ENCODE measurements at regions not wholly inside any gene's neighbourhood (a gene's known extent, or its start where the extent isn't known, plus 50 kb on each side); places are given as distances from the start of the nearest gene placed in this dataset.

- Histone ChIP-seq H3K36me3 (replicated peaks) (no peaks in the 10 kb centered on the region), H3K27ac (no peak overlapping the region), H3K27me3 (replicated peaks) (no peaks in the 10 kb centered on the region), H3K4me3 (ENCODE audit: low read depth, low read length) (no peak overlapping the region)
- in situ Hi-C loops (cut with HindIII; ENCODE audit: low pct_ligation_motif_present, low sequenced_read_pairs): no loop called here
- no peak for DNase-seq
- no peak for TF ChIP-seq CTCF (IDR thresholded peaks at IDR 0.05; ENCODE audit: low read depth, low read length, missing control alignments)
Measured at GRCh38 chr5:101943784-101944183, 352.3 kb downstream of the SLCO4C1 start.

- Histone ChIP-seq H3K27me3 (replicated peaks) (no peaks in the 10 kb centered on the region), H3K4me3 (ENCODE audit: low read depth, low read length) (no peak overlapping the region), H3K27ac (no peak overlapping the region), H3K36me3 (replicated peaks) (no peaks in the 10 kb centered on the region)
- peak; percentile 68 for TF ChIP-seq CTCF (IDR thresholded peaks at IDR 0.05; ENCODE audit: low read depth, low read length, missing control alignments)
- DNase-seq: peak; percentile 20
- in situ Hi-C loops (cut with HindIII; ENCODE audit: low pct_ligation_motif_present, low sequenced_read_pairs): no loop called here
Measured at GRCh38 chr5:101942321-101942882, 353.7 kb downstream of the SLCO4C1 start.

GRCh38 chr5:101937041-101937440 is 359.0 kb downstream of the SLCO4C1 start:
- DNase-seq: no peak
- TF ChIP-seq CTCF (IDR thresholded peaks at IDR 0.05; ENCODE audit: low read depth, low read length, missing control alignments): no peak
- in situ Hi-C loops (cut with HindIII; ENCODE audit: low pct_ligation_motif_present, low sequenced_read_pairs): no loop called here

GRCh38 chr5:101935086-101935485 is 361.0 kb downstream of the SLCO4C1 start:
- no peaks in the 10 kb centered on the region for H3K27me3 ChIP-seq (replicated peaks)
- in situ Hi-C loops (cut with HindIII; ENCODE audit: low pct_ligation_motif_present, low sequenced_read_pairs): no loop called here
- TF ChIP-seq CTCF (IDR thresholded peaks at IDR 0.05; ENCODE audit: low read depth, low read length, missing control alignments): no peak
- no peak overlapping the region for H3K27ac ChIP-seq
- H3K36me3 ChIP-seq (replicated peaks): no peaks in the 10 kb centered on the region
- no peak overlapping the region for H3K4me3 ChIP-seq (ENCODE audit: low read depth, low read length)
- DNase-seq: no peak

More at GRCh38 chr5:101937041-101937440, 359.0 kb downstream of the SLCO4C1 start:
- H3K4me3 ChIP-seq (ENCODE audit: low read depth, low read length): no peak overlapping the region
- H3K36me3 ChIP-seq (replicated peaks): no peaks in the 10 kb centered on the region
- H3K27ac ChIP-seq: no peak overlapping the region
- H3K27me3 ChIP-seq (replicated peaks): no peaks in the 10 kb centered on the region

GRCh38 chr5:101932599-101932998 is 363.5 kb downstream of the SLCO4C1 start:
- no peaks in the 10 kb centered on the region for H3K27me3 ChIP-seq (replicated peaks)
- in situ Hi-C loops (cut with HindIII; ENCODE audit: low pct_ligation_motif_present, low sequenced_read_pairs): no loop called here
- no peak overlapping the region for H3K27ac ChIP-seq
- no peak for TF ChIP-seq CTCF (IDR thresholded peaks at IDR 0.05; ENCODE audit: low read depth, low read length, missing control alignments)
- no peak for DNase-seq
- H3K4me3 ChIP-seq (ENCODE audit: low read depth, low read length): no peak overlapping the region
- H3K36me3 ChIP-seq (replicated peaks): no peaks in the 10 kb centered on the region

- no peaks in the 10 kb centered on the region for H3K36me3 ChIP-seq (replicated peaks)
- no peak for TF ChIP-seq CTCF (IDR thresholded peaks at IDR 0.05; ENCODE audit: low read depth, low read length, missing control alignments)
- no peak overlapping the region for H3K4me3 ChIP-seq (ENCODE audit: low read depth, low read length)
- DNase-seq: no peak
- no peak overlapping the region for H3K27ac ChIP-seq
- H3K27me3 ChIP-seq (replicated peaks): no peaks in the 10 kb centered on the region
- in situ Hi-C loops (cut with HindIII; ENCODE audit: low pct_ligation_motif_present, low sequenced_read_pairs): no loop called here
Measured at GRCh38 chr5:101929628-101930027, 366.5 kb downstream of the SLCO4C1 start.
